ENCODE measurements at regions not wholly inside any gene's neighbourhood (a gene's known extent, or its start where the extent isn't known, plus 50 kb on each side); places are given as distances from the start of the nearest gene placed in this dataset.

- TF ChIP-seq ZFPM2 (CRISPR knock-in tag; IDR thresholded peaks at IDR 0.05) (no peak), SMARCC2 (IDR thresholded peaks at IDR 0.05; ENCODE audit: low read depth) (no peak), ZC3H4 (CRISPR knock-in tag; IDR thresholded peaks at IDR 0.05; ENCODE audit: borderline replicate concordance) (no peak), FUS (optimal IDR thresholded peaks at IDR 0.05; ENCODE audit: low read depth, low read length) (no peak), TBL1XR1 (IDR thresholded peaks at IDR 0.05; ENCODE audit: low read length in 2 of 2) (no peak), MCM7 (IDR thresholded peaks at IDR 0.05) (no peak), HIVEP1 (CRISPR knock-in tag; IDR thresholded peaks at IDR 0.05) (no peak), ZBTB43 (CRISPR knock-in tag; IDR thresholded peaks at IDR 0.05) (no peak), FOXK2 (conservative IDR thresholded peaks at IDR 0.05 in 1 of 2, IDR thresholded peaks at IDR 0.05 in 1 of 2; ENCODE audit: low read depth in 2 of 2) (no peak)
These were observed 261.4 kb downstream of the EPHA4 start (continued) for GRCh38 chr2:221310730-221311129.

DNA sequence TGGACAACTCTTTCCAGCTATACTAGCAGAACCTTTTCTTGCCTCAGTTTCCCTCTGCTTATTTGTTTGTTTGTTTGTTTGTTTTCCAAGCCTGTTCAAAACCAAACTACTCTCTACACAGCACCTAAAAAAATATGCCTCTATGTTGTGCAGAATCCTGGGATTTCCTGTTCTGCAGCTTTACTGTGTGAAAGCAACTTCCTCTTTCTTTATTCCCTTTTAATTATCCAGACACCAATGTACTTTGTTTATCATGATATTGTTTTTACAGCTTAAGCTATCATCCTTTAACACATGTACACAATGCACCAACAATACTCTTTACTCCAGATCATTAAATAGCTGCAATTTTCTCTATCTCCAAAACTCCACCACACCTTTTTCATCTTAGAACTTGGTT, 259.5 kb downstream of the EPHA4 start:
- no peaks in the 10 kb centered on the region for H3K9me1 ChIP-seq (ENCODE audit: control insufficient read depth, insufficient read depth, low read length)
- FAIRE-seq (no peak), DNase-seq (ENCODE audit: extremely low read depth in 1 of 4, low spot score in 3 of 4) (no peak), ATAC-seq (no peak)
- no peak overlapping the region for H3K4me2 ChIP-seq (ENCODE audit: insufficient read depth, low read length)
- no peaks in the 10 kb centered on the region for H3K36me3 ChIP-seq (ENCODE audit: control insufficient read depth, insufficient read depth, low read length)
- CTCF ChIA-PET (ENCODE audit: low intra/inter-chr PET ratio) = no interaction called here
- no peak overlapping the region for H3K4me3 ChIP-seq
- no peaks in the 10 kb centered on the region for H3K27me3 ChIP-seq (ENCODE audit: control insufficient read depth in 2 of 2, insufficient read depth in 2 of 2, low read length in 2 of 2)
- POLR2A ChIA-PET = no interaction called here
- H3K4me1 ChIP-seq (replicated peaks in 1 of 2; ENCODE audit: control insufficient read depth in 2 of 2, insufficient read depth in 2 of 2, low read length in 2 of 2) = no peaks in the 10 kb centered on the region
- no peaks in the 10 kb centered on the region for H3K79me2 ChIP-seq (ENCODE audit: control insufficient read depth, insufficient read depth, low read length)
- no peak overlapping the region for H3K9ac ChIP-seq (ENCODE audit: insufficient read depth in 1 of 2, low read depth in 2 of 2, low read length in 2 of 2)
- H2AFZ ChIP-seq (ENCODE audit: low read depth, low read length) = no peak overlapping the region
- H4K20me1 ChIP-seq (replicated peaks; ENCODE audit: control insufficient read depth, insufficient read depth, low read length) = no peaks in the 10 kb centered on the region
- in situ Hi-C loops (cut with MboI) = no loop called here
- intact Hi-C loops (cut with micrococcal nuclease) = no loop called here
- no TSS peak for BruUV-seq (replicated peaks)
- H3K27ac ChIP-seq (ENCODE audit: extremely low read depth, low read depth, low read length) = no peak overlapping the region
- no peaks in the 10 kb centered on the region for H3K9me3 ChIP-seq (replicated peaks; ENCODE audit: control insufficient read depth, insufficient read depth, low read depth, low read length)
- no peak for TF ChIP-seq SIX5 (IDR thresholded peaks at IDR 0.05; ENCODE audit: borderline replicate concordance in 1 of 2, insufficient read depth in 1 of 2, low read depth in 1 of 2, low read length in 2 of 2)
- no peak for TF ChIP-seq CBX8 (IDR thresholded peaks at IDR 0.05; ENCODE audit: borderline replicate concordance, extremely low read depth, low read depth, low read length, poor library complexity, severe bottlenecking)
- no peak for TF ChIP-seq PML (IDR thresholded peaks at IDR 0.05; ENCODE audit: low read length)
- TF ChIP-seq CBX3 (IDR thresholded peaks at IDR 0.05; ENCODE audit: borderline replicate concordance in 1 of 2, low read length in 2 of 2) = no peak
- no peak for TF ChIP-seq ARID3A (IDR thresholded peaks at IDR 0.05; ENCODE audit: borderline replicate concordance, low read depth, low read length)
- no peak for TF ChIP-seq ZZZ3 (IDR thresholded peaks at IDR 0.05)
- TF ChIP-seq MAZ (CRISPR knock-in tag; conservative IDR thresholded peaks at IDR 0.05 in 1 of 2, IDR thresholded peaks at IDR 0.05 in 1 of 2) = no peak
- TF ChIP-seq TFE3 (CRISPR knock-in tag; IDR thresholded peaks at IDR 0.05) = no peak
- no peak for TF ChIP-seq LARP7 (IDR thresholded peaks at IDR 0.05)
- TF ChIP-seq ZFP1 (CRISPR knock-in tag; IDR thresholded peaks at IDR 0.05) = no peak
- TF ChIP-seq ZNF717 (CRISPR knock-in tag; IDR thresholded peaks at IDR 0.05) = no peak
- TF ChIP-seq TARDBP (IDR thresholded peaks at IDR 0.05) = no peak

All from K562 (cell line).